Dermis microvascular lymphatic vessel endothelial cell (primary cell): ENCODE measurements at regions not wholly inside any gene's neighbourhood (a gene's known extent, or its start where the extent isn't known, plus 50 kb on each side); places are given as distances from the start of the nearest gene placed in this dataset.

ENCODE experiments used
- DNase-seq, 2 donors: peaks; one replicate each; pipeline versions ENCODE4 v3.0.0 to v3.0.0-alpha.2; 2010; ENCODE audit warnings: low read depth in 2 of 2

GRCh38 chr19:42662712-42663111 lies 68.0 kb upstream of the CEACAM8 start:
- DNase-seq: no peak

GRCh38 chr19:42660353-42660752 lies 65.6 kb upstream of the CEACAM8 start:
- DNase-seq: no peak

- peak; percentile 59 to 86 for DNase-seq
These were observed 63.4 kb upstream of the CEACAM8 start for GRCh38 chr19:42658076-42658475.

DNA sequence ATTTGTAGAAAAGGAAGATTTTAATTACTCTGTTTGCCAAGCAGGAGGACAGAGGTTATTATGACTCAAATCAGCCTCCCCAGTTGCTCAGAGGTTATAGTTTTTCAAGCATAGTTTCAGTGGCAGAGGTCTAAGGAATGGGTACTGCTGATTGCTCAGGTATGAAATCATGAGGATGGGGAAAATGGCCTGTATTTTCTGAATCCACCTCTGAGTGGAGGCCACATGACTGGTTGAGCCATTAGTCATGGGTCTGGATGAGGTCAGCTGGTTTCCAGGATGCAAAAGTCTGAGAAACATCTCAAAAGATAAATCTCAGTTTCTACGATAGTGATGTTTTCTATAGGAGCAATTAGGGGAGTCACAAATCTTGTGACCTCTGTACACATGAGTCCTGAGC lies 62.8 kb upstream of the CEACAM8 start:
- DNase-seq: peak in 1 of 2 donors; percentile 80

DNA sequence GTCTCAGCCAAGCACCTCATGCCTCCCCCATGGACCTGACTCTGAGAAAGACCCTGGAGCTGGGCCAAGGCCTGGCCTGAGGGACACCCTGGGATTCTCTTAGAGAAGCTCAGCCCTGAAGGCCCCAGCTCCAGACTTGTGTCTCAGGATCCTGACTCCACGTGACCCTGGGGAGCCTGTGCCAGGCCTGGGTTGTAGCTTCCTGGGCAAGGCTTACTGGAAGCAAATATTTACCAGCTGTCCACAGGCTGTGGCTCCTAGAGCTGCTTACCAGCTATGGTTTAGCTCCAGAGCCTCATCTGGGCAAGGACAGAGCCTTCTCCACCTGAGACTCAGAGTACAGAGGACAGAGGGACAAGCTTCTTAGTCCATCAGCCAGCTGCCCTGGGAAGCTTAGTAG lies 61.0 kb upstream of the CEACAM8 start:
- no peak for DNase-seq

- DNase-seq: peak in 1 of 2 donors; percentile 14
These were observed 59.1 kb upstream of the CEACAM8 start for GRCh38 chr19:42653841-42654240.

GRCh38 chr19:42652021-42652420 lies 57.3 kb upstream of the CEACAM8 start:
- DNase-seq: no peak
